SJSA1 (cell line): ENCODE measurements at regions not wholly inside any gene's neighbourhood (a gene's known extent, or its start where the extent isn't known, plus 50 kb on each side); places are given as distances from the start of the nearest gene placed in this dataset.

Experiments
- DNase-seq, 2 experiments: peaks; one replicate each; pipeline ENCODE4 v3.0.0-alpha.2; 2015 to 2020; ENCODE audit warnings: low spot score in 2 of 2, low read depth in 1 of 2
- H3K27ac ChIP-seq: fragments of 250-450 bp; sonication (Bioruptor Pico); 2 replicates; pipeline ENCODE4 v1.5.1; 2020; ENCODE audit warnings: mild to moderate bottlenecking, moderate library complexity
- H3K27me3 ChIP-seq: fragments of 250-450 bp; sonication (Bioruptor Pico); replicated peaks from 2 replicates; pipeline ENCODE4 v1.5.1; 2020; ENCODE audit warnings: mild to moderate bottlenecking, moderate library complexity
- H3K36me3 ChIP-seq: fragments of 250-450 bp; sonication (Bioruptor Pico); 2 replicates; pipeline ENCODE4 v1.5.1; 2020; ENCODE audit warnings: mild to moderate bottlenecking
- H3K4me1 ChIP-seq: fragments of 250-450 bp; sonication (Bioruptor Pico); replicated peaks from 2 replicates; pipeline ENCODE4 v1.6.1; 2021; ENCODE audit warnings: mild to moderate bottlenecking
- H3K4me3 ChIP-seq: fragments of 250-450 bp; sonication (Bioruptor Pico); 2 replicates; pipeline ENCODE4 v1.5.1; 2020; ENCODE audit warnings: mild to moderate bottlenecking
- H3K9me3 ChIP-seq: fragments of 250-450 bp; sonication (Bioruptor Pico); replicated peaks from 2 replicates; pipeline ENCODE4 v1.5.1; 2020; ENCODE audit warnings: mild to moderate bottlenecking

- no peak for DNase-seq
- H3K4me3 ChIP-seq, result no peak overlapping the region
- no peak overlapping the region; the same call in 1 of the 2 replicates for H3K27ac ChIP-seq
- no peaks in the 10 kb centered on the region for H3K36me3 ChIP-seq
- H3K27me3 ChIP-seq, result no peaks in the 10 kb centered on the region
- H3K4me1 ChIP-seq, result peaks cover 18% of the 10 kb centered on the region
- no peaks in the 10 kb centered on the region for H3K9me3 ChIP-seq
These were observed 233.1 kb upstream of the IGFBP3 start for GRCh38 chr7:46153951-46154787.

DNA sequence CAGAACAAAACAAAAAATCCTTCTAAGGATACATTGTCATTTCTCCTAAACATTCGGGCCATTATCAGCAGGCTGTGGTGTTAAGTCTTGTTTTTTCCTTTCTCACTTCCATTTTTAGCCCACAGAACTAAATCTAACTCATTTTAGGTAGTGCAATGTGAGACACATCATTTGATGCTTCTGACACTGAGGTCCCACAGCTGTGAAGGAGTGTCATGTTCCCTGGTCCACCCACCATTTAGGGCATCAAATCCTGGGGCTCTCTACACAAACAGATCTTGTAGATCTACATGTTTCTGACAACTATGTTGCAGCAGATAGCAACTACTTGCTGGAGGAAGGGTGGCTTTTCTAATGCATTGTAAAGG is 232.5 kb upstream of the IGFBP3 start:
- H3K27ac ChIP-seq, result no peak overlapping the region
- H3K27me3 ChIP-seq, result no peaks in the 10 kb centered on the region
- H3K4me3 ChIP-seq, result no peak overlapping the region
- H3K9me3 ChIP-seq, result no peaks in the 10 kb centered on the region
- H3K36me3 ChIP-seq, result no peaks in the 10 kb centered on the region
- H3K4me1 ChIP-seq, result peaks cover 18% of the 10 kb centered on the region
- no peak for DNase-seq

GRCh38 chr7:46152696-46153095 is 231.6 kb upstream of the IGFBP3 start:
- no peaks in the 10 kb centered on the region for H3K27me3 ChIP-seq
- no peak for DNase-seq
- H3K4me1 ChIP-seq, result peaks cover 18% of the 10 kb centered on the region
- no peaks in the 10 kb centered on the region for H3K36me3 ChIP-seq
- no peaks in the 10 kb centered on the region for H3K9me3 ChIP-seq
- no peak overlapping the region for H3K4me3 ChIP-seq
- H3K27ac ChIP-seq, result no peak overlapping the region

- peaks cover 33% of the 10 kb centered on the region for H3K4me1 ChIP-seq
- H3K36me3 ChIP-seq, result no peaks in the 10 kb centered on the region
- H3K27me3 ChIP-seq, result no peaks in the 10 kb centered on the region
- no peak for DNase-seq
- no peaks in the 10 kb centered on the region for H3K9me3 ChIP-seq
- no peak overlapping the region for H3K27ac ChIP-seq
- H3K4me3 ChIP-seq, result no peak overlapping the region
These were observed 229.6 kb upstream of the IGFBP3 start for GRCh38 chr7:46150721-46151120.

DNA sequence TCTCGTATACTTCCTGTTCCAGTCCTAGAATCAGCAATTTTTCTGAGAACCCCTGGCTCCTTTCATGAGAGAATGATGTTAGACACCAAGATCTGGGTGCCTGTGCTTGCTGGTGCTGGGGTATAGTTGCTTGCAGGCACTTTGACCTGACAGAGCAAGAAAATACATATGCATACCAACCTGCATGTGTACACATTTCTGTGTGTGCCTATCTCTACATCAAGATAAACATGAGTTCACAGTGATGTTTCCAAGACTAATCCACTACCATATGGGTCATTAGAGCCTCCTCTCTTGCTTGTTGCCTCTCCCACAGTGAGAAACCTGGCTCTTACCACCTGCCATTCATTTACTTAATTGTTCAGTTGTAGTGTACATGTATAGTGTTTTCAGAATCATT is 229.1 kb upstream of the IGFBP3 start:
- Histone ChIP-seq H3K27me3 (no peaks in the 10 kb centered on the region), H3K36me3 (no peaks in the 10 kb centered on the region), H3K4me1 (peaks cover 35% of the 10 kb centered on the region), H3K9me3 (no peaks in the 10 kb centered on the region), H3K4me3 (no peak overlapping the region), H3K27ac (no peak overlapping the region)
- DNase-seq, result no peak

DNA sequence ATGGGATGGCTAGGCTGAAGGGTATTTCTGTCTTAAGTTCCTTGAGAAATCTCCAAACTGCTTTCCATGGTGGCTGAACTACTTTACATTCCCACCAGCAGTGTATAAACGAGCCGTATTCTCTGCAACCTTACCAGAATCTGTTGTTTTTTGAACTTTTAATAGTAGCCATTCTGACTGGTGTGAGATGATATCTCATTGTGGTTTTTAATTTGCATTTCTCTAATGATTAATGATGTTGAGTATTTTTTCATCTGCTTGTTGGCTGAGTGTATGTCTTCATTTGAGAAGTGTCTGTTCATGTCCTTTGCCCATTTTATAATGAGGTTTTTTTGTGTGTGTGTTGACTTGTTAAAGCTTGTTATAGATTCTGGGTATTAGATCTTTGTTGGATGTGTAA is 226.8 kb upstream of the IGFBP3 start:
- no peak for DNase-seq
- H3K4me1 ChIP-seq, result peaks cover 47% of the 10 kb centered on the region
- H3K27ac ChIP-seq, result no peak overlapping the region

GRCh38 chr7:46146454-46147255 is 225.6 kb upstream of the IGFBP3 start:
- H3K9me3 ChIP-seq, result no peaks in the 10 kb centered on the region
- H3K27ac ChIP-seq, result peak overlapping the region; percentile 84
- peaks cover 47% of the 10 kb centered on the region for H3K4me1 ChIP-seq
- H3K4me3 ChIP-seq, result no peak overlapping the region
- peak; percentile 46 to 52 for DNase-seq
- H3K36me3 ChIP-seq, result no peaks in the 10 kb centered on the region
- no peaks in the 10 kb centered on the region for H3K27me3 ChIP-seq

More for the DNA sequence above, 226.8 kb upstream of the IGFBP3 start:
- no peaks in the 10 kb centered on the region for H3K36me3 ChIP-seq
- no peaks in the 10 kb centered on the region for H3K27me3 ChIP-seq
- no peak overlapping the region for H3K4me3 ChIP-seq
- H3K9me3 ChIP-seq, result no peaks in the 10 kb centered on the region

DNA sequence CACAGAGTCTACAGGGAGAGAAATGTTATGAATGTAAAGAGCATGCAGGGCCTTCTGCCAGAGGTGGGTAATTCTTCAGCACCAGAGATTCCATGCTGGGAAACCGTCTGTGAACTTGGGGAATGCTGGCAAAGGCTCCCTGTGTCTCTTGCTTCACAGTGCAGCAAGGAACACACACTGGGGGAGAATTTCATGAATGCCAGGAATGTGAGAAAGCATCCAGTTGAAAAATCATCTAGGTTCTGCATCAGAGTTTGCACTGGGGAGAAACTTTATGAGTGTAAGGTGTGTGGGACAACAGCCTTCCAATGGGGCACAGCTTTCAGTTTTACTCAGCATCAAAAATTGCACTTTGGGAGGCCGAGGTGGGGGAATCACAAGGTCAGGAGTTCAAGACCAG is 224.3 kb upstream of the IGFBP3 start:
- DNase-seq, result peak; percentile 95 to 97
- Histone ChIP-seq H3K27ac (peak overlapping the region; percentile 98), H3K9me3 (no peaks in the 10 kb centered on the region), H3K36me3 (no peaks in the 10 kb centered on the region), H3K4me3 (no peak overlapping the region), H3K4me1 (peaks cover 43% of the 10 kb centered on the region), H3K27me3 (no peaks in the 10 kb centered on the region)

DNA sequence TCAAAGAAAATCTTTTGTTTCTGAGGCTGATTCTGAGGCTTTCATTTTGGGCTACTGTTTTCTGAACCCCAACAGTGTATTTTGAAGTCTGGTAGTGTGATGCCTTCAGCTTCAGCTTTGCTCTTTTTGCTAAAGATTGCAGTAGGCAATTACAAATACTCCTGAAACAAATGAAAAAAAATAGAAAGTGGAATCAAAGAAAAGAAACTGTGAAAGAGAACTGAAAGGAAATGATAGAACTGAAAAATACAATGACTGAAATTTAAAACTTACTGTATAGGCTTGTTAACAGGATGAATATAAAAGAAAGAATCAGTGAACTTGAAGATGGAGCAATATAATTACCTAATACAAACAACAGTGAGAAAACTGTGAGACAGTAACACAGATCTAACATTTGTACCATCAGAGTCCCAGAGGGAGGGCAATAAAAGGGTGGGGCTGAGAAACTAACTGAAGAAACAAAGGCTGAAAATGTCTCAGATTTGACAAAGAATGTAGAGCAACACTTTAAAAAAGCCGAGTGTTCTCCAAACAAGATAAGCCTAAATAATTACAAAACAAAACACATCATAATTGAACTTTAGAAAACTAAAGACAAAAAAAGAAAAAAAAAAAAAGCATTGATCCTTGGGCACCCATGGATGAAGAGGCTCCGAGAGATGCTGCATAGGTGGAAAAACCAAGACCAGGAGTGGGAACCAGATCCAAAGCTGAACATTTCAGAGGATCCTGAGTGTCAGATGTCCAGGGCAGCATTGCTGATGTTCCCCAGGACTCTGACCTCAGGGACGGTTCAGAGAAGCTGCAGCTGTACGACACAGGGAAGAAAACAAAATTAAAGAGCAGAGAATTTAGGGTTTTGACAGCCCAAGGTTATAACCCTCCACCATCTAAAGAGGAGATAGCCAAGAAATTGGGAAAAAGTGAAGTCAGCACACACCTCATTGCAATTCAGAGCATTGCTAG is 223.2 kb upstream of the IGFBP3 start:
- Histone ChIP-seq H3K9me3 (no peaks in the 10 kb centered on the region), H3K27me3 (no peaks in the 10 kb centered on the region), H3K4me1 (peaks cover 41% of the 10 kb centered on the region), H3K36me3 (no peaks in the 10 kb centered on the region), H3K4me3 (no peak overlapping the region), H3K27ac (peak overlapping the region; percentile 98)
- peak in 1 of 2 experiments; percentile 55 for DNase-seq

- no peak for DNase-seq
- Histone ChIP-seq H3K27me3 (no peaks in the 10 kb centered on the region), H3K4me3 (no peak overlapping the region), H3K27ac (peak overlapping the region; percentile 98), H3K4me1 (peaks cover 46% of the 10 kb centered on the region), H3K9me3 (no peaks in the 10 kb centered on the region), H3K36me3 (no peaks in the 10 kb centered on the region)
These were observed 222.3 kb upstream of the IGFBP3 start for GRCh38 chr7:46143421-46143820.

- Histone ChIP-seq H3K27ac (peak overlapping the region; percentile 30), H3K36me3 (no peaks in the 10 kb centered on the region), H3K4me1 (peaks cover 18% of the 10 kb centered on the region), H3K4me3 (no peak overlapping the region), H3K27me3 (no peaks in the 10 kb centered on the region), H3K9me3 (no peaks in the 10 kb centered on the region)
- DNase-seq, result peak in 1 of 2 experiments; percentile 52
These were observed 218.0 kb upstream of the IGFBP3 start for GRCh38 chr7:46139079-46139478.

- Histone ChIP-seq H3K9me3 (no peaks in the 10 kb centered on the region), H3K27me3 (no peaks in the 10 kb centered on the region), H3K36me3 (no peaks in the 10 kb centered on the region), H3K4me1 (peaks cover 9% of the 10 kb centered on the region), H3K4me3 (no peak overlapping the region), H3K27ac (no peak overlapping the region)
- no peak for DNase-seq
These were observed 216.7 kb upstream of the IGFBP3 start for GRCh38 chr7:46137725-46138124.

DNA sequence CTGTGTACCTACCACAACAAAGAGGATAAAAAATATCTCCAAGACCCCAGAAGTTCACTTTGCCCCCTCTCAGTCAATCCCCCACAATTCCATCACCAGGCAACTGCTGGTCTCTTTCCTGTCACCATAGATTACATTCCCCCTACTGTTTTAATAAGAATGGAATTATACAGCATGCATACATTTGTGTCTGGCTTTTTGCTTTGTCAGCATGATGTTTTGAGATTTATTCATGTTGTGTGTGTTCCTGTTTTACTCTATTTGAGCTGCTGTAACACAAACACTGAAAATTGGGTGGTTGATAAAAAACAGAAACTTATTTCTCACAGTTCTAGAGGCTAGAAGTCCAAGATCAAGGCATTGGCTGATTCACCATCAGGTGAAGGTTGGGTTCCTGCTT is 214.5 kb upstream of the IGFBP3 start:
- Histone ChIP-seq H3K4me3 (no peak overlapping the region), H3K9me3 (no peaks in the 10 kb centered on the region), H3K36me3 (no peaks in the 10 kb centered on the region), H3K27me3 (no peaks in the 10 kb centered on the region), H3K27ac (no peak overlapping the region), H3K4me1 (peaks cover 9% of the 10 kb centered on the region)
- no peak for DNase-seq
